H1 (cell line): ENCODE measurements at regions not wholly inside any gene's neighbourhood (a gene's known extent, or its start where the extent isn't known, plus 50 kb on each side); places are given as distances from the start of the nearest gene placed in this dataset.

Source experiments
- CTCF ChIA-PET: fragments of 300-600 bp; sonication (Branson Sonifier 250); formaldehyde crosslinking; loops from one replicate; lab custom pipeline; 2021; ENCODE audit not compliant: partially characterized antibody; lab: Charles Lee
- POLR2A ChIA-PET: fragments of 300-600 bp; sonication (Branson Sonifier 250); formaldehyde crosslinking; loops from one replicate; lab custom pipeline; 2021; ENCODE audit warnings: inconsistent platforms; ENCODE audit not compliant: partially characterized antibody; lab: Charles Lee
- DNase-seq, 2 experiments: peaks; one replicate each; pipeline versions ENCODE4 v3.0.0 to v3.0.0-alpha.2; 2010 to 2022; ENCODE audit warnings: low spot score in 2 of 2, low read depth in 1 of 2, mixed read lengths in 1 of 2
- FAIRE-seq: peaks from 2 replicates; lab custom pipeline; 2011; peaks lifted over from hg19 to GRCh38; lab: Jason Lieb, UNC
- H2AFZ ChIP-seq: 2 replicates; pipeline ENCODE4 v1.8.1; 2012; ENCODE audit warnings: low read length, inconsistent platforms
- H2AK5ac ChIP-seq: 2 replicates; pipeline ENCODE4 v1.6.1; 2013; ENCODE audit warnings: low read depth, low read length
- H2BK120ac ChIP-seq: replicated peaks from 2 replicates; pipeline ENCODE3; 2013; ENCODE audit warnings: low read depth, low read length, inconsistent platforms
- H2BK12ac ChIP-seq: 2 replicates; pipeline ENCODE4 v1.6.1; 2013; ENCODE audit warnings: low read depth, low read length
- H2BK15ac ChIP-seq: 2 replicates; pipeline ENCODE4 v1.6.1; 2013; ENCODE audit warnings: low read length
- H2BK20ac ChIP-seq: 2 replicates; pipeline ENCODE4 v1.6.1; 2013; ENCODE audit warnings: low read length
- H2BK5ac ChIP-seq: 2 replicates; pipeline ENCODE4 v1.6.1; 2013; ENCODE audit warnings: low read depth, low read length
- H3K14ac ChIP-seq: 2 replicates; pipeline ENCODE4 v1.6.1; 2013; ENCODE audit warnings: inconsistent platforms; ENCODE audit not compliant: insufficient read length
- H3K18ac ChIP-seq: 2 replicates; pipeline ENCODE4 v1.6.1; 2013; ENCODE audit warnings: low read length; ENCODE audit errors: extremely low read depth
- H3K23ac ChIP-seq: 2 replicates; pipeline ENCODE4 v1.6.1; 2013; ENCODE audit warnings: inconsistent platforms; ENCODE audit not compliant: insufficient read length
- H3K23me2 ChIP-seq: 2 replicates; pipeline ENCODE4 v1.6.1; 2013; ENCODE audit warnings: low read depth, low read length
- H3K27ac ChIP-seq: 2 replicates; pipeline ENCODE4 v1.6.1; 2011; ENCODE audit warnings: low read depth, low read length, inconsistent platforms
- H3K27me3 ChIP-seq, 4 experiments: replicated peaks in 1 of 4; 1 replicate in 1 of 4; 2 replicates in 3 of 4; pipeline versions ENCODE4 v1.6.1 to v1.8.1; 2011 to 2013; ENCODE audit warnings: low read length in 3 of 4, mild to moderate bottlenecking in 3 of 4, inconsistent platforms in 2 of 4, mixed read lengths in 2 of 4, moderate library complexity in 1 of 4; ENCODE audit not compliant: control insufficient read depth in 3 of 4, insufficient read depth in 3 of 4; ENCODE audit errors: extremely low read depth in 1 of 4
- H3K36me3 ChIP-seq, 4 experiments: 2 replicates each; pipeline versions ENCODE4 v1.6.1 to v1.8.1; 2011 to 2013; ENCODE audit warnings: mild to moderate bottlenecking in 4 of 4, low read length in 3 of 4, moderate library complexity in 2 of 4, control low read depth in 1 of 4, inconsistent platforms in 1 of 4; ENCODE audit not compliant: insufficient read depth in 4 of 4, control insufficient read depth in 2 of 4
- H3K4ac ChIP-seq: replicated peaks from 2 replicates; pipeline ENCODE3; 2013; ENCODE audit warnings: low read length, low read depth, mixed read lengths, inconsistent platforms; ENCODE audit not compliant: insufficient read length
- H3K4me1 ChIP-seq, 4 experiments: replicated peaks in 1 of 4; 1 replicate in 1 of 4; 2 replicates in 3 of 4; pipeline versions ENCODE4 v1.6.1 to v1.8.1; 2011 to 2013; ENCODE audit warnings: low read length in 3 of 4, inconsistent platforms in 2 of 4, mixed read lengths in 1 of 4; ENCODE audit not compliant: insufficient read depth in 4 of 4, control insufficient read depth in 3 of 4
- H3K4me2 ChIP-seq, 2 experiments: 2 replicates each; pipeline versions ENCODE4 v1.6.1 to v1.8.1; 2011 to 2013; ENCODE audit warnings: low read depth in 2 of 2, low read length in 2 of 2, control low read depth in 1 of 2, inconsistent platforms in 1 of 2, mild to moderate bottlenecking in 1 of 2; ENCODE audit not compliant: insufficient read depth in 1 of 2
- H3K4me3 ChIP-seq, 4 experiments: fragments of 200-600, 300-600 bp in 1 of 4; sonication (generic), shearing (Covaris generic), sonication (Bioruptor Twin) in 1 of 4; 2 replicates each; pipeline versions ENCODE4 v1.5.1 to v1.8.1; 2011 to 2016; ENCODE audit warnings: low read length in 4 of 4, low read depth in 3 of 4, control low read depth in 2 of 4, inconsistent platforms in 2 of 4, mild to moderate bottlenecking in 2 of 4, mixed read lengths in 1 of 4, moderate library complexity in 1 of 4; ENCODE audit not compliant: insufficient read depth in 2 of 4; ENCODE audit errors: extremely low read depth in 1 of 4
- H3K56ac ChIP-seq: replicated peaks from 2 replicates; pipeline ENCODE3; 2013; ENCODE audit warnings: low read depth, mild to moderate bottlenecking, mixed read lengths, low read length, inconsistent platforms; ENCODE audit not compliant: insufficient read length
- H3K79me1 ChIP-seq: 2 replicates; pipeline ENCODE4 v1.6.1; 2013; ENCODE audit warnings: low read depth, low read length, control low read depth
- H3K79me2 ChIP-seq, 2 experiments: 2 replicates each; pipeline versions ENCODE4 v1.6.1 to v1.8.1; 2012 to 2013; ENCODE audit warnings: low read length in 2 of 2, mild to moderate bottlenecking in 2 of 2, inconsistent platforms in 1 of 2; ENCODE audit not compliant: insufficient read depth in 2 of 2, control insufficient read depth in 1 of 2
- H3K9ac ChIP-seq, 4 experiments: replicated peaks in 1 of 4; 1 replicate in 1 of 4; 2 replicates in 3 of 4; pipeline versions ENCODE4 v1.6.1 to v1.8.1; 2011 to 2013; ENCODE audit warnings: low read depth in 3 of 4, low read length in 3 of 4, control low read depth in 2 of 4, mild to moderate bottlenecking in 2 of 4, moderate library complexity in 2 of 4, inconsistent platforms in 1 of 4; ENCODE audit errors: extremely low read depth in 1 of 4
- H3K9me3 ChIP-seq, 2 experiments: 2 replicates each; pipeline versions ENCODE4 v1.6.1 to v1.8.1; 2012 to 2013; ENCODE audit warnings: mild to moderate bottlenecking in 2 of 2, moderate library complexity in 2 of 2, control low read depth in 1 of 2, inconsistent platforms in 1 of 2, low read depth in 1 of 2, low read length in 1 of 2, mixed read lengths in 1 of 2; ENCODE audit not compliant: insufficient read depth in 2 of 2
- H4K20me1 ChIP-seq, 2 experiments: replicated peaks in 1 of 2; 2 replicates each; pipeline versions ENCODE3 to v1.8.1; 2011 to 2013; ENCODE audit warnings: inconsistent platforms in 2 of 2, low read length in 2 of 2, mild to moderate bottlenecking in 1 of 2; ENCODE audit not compliant: insufficient read depth in 2 of 2, control insufficient read depth in 1 of 2
- H4K5ac ChIP-seq: 2 replicates; pipeline ENCODE4 v1.6.1; 2013; ENCODE audit warnings: low read length, low read depth, mixed read lengths, inconsistent platforms; ENCODE audit not compliant: insufficient read length
- H4K8ac ChIP-seq: 2 replicates; pipeline ENCODE4 v1.8.0; 2013; ENCODE audit warnings: mild to moderate bottlenecking, moderate library complexity, low read length, inconsistent platforms; ENCODE audit not compliant: insufficient read depth; ENCODE audit errors: extremely low read depth
- H4K91ac ChIP-seq: replicated peaks from 2 replicates; pipeline ENCODE3; 2013; ENCODE audit warnings: low read length, mixed read lengths, inconsistent platforms; ENCODE audit not compliant: insufficient read length
- CBX5 ChIP-seq: fragments of 300-800, 300-1000 bp; sonication (generic); IDR thresholded peaks from 2 replicates; pipeline ENCODE4 v1.7.1; 2016; ENCODE audit warnings: antibody characterized with exemption, low read length, low read depth
- POLR2A ChIP-seq, 2 experiments: IDR thresholded peaks; 1 replicate in 1 of 2; 2 replicates in 1 of 2; pipeline ENCODE4 v1.6.1; 2011; ENCODE audit warnings: low read depth in 2 of 2, low read length in 2 of 2, mild to moderate bottlenecking in 2 of 2; ENCODE audit errors: control extremely low read depth in 1 of 2
- POLR2AphosphoS5 ChIP-seq: IDR thresholded peaks from 2 replicates; pipeline ENCODE4 v1.6.1; 2011; ENCODE audit warnings: low read depth, low read length
- SP4 ChIP-seq: IDR thresholded peaks from 2 replicates; pipeline ENCODE4 v1.6.1; 2012; ENCODE audit warnings: low read length, inconsistent platforms
- ZNF274 ChIP-seq: IDR thresholded peaks from 2 replicates; pipeline ENCODE4 v1.7.0; 2012; ENCODE audit warnings: low read length, borderline replicate concordance; ENCODE audit errors: extremely low read depth
- WGBS, 2 experiments: shearing (Covaris generic) in 1 of 2; methylation state at CpG; one replicate each; pipeline versions ENCODE4 v1.1.6 to v1.1.7; 2013 to 2015; ENCODE audit warnings: low lambda C conversion rate in 2 of 2, mixed read lengths in 2 of 2, inconsistent platforms in 1 of 2, low coverage in 1 of 2, missing lambda C conversion rate in 1 of 2; ENCODE audit not compliant: insufficient replicate concordance in 2 of 2, insufficient coverage in 1 of 2, insufficient read length in 1 of 2; ENCODE audit errors: extremely low coverage in 1 of 2, missing lambda C conversion rate in 1 of 2; 5-methylcytosine and 5-hydroxymethylcytosine counted together

- no peak for FAIRE-seq
- H3K4me2 ChIP-seq, result no peak overlapping the region
- no peak overlapping the region for H3K4me3 ChIP-seq
- no peaks in the 10 kb centered on the region for H3K27me3 ChIP-seq
- no peak overlapping the region for H3K14ac ChIP-seq
- no peak overlapping the region for H3K27ac ChIP-seq
- peak overlapping the region; percentile 45 for H4K91ac ChIP-seq
- no peaks in the 10 kb centered on the region for H3K9me3 ChIP-seq
- H2BK5ac ChIP-seq, result no peak overlapping the region
- H3K4ac ChIP-seq, result no peak overlapping the region
- ChIA-PET CTCF (interaction anchor here (0.7 to 1.0 kb wide), 2 partner anchors 11 to 220 kb away, joined by 3 read pairs; no protein-coding TSS in a partner anchor), POLR2A (no interaction called here)
- no peak overlapping the region for H4K5ac ChIP-seq
- no peak for DNase-seq
- peak overlapping the region; percentile 98 for H2AFZ ChIP-seq
- H3K4me1 ChIP-seq, result peaks cover 0 to 4% (median 0%) of the 10 kb centered on the region in 4 experiments; a peak in 2 of 7 replicates
- no peaks in the 10 kb centered on the region for H3K36me3 ChIP-seq
- H4K8ac ChIP-seq, result no peak overlapping the region
- H3K23ac ChIP-seq, result no peak overlapping the region
- H3K79me1 ChIP-seq, result no peaks in the 10 kb centered on the region
- H4K20me1 ChIP-seq, result no peaks in the 10 kb centered on the region
- no peak overlapping the region for H2BK12ac ChIP-seq
- no peak overlapping the region for H3K9ac ChIP-seq
- H3K79me2 ChIP-seq, result no peaks in the 10 kb centered on the region
- no peak overlapping the region for H2AK5ac ChIP-seq
- H3K23me2 ChIP-seq, result no peaks in the 10 kb centered on the region
- 85% methylated on average over 5 of the region's 5 CpGs; no CpG with 5 or more reads in 1 of the 2 experiments for WGBS, 2 experiments
- no peak for TF ChIP-seq SP4
- TF ChIP-seq POLR2AphosphoS5, result no peak
- TF ChIP-seq CBX5, result no peak
- no peak for TF ChIP-seq ZNF274
- no peak for TF ChIP-seq POLR2A (IDR thresholded peaks at IDR 0.05; ENCODE audit: control extremely low read depth in 1 of 2, low read depth in 2 of 2, low read length in 2 of 2)
- H3K56ac ChIP-seq, result no peak overlapping the region
- no peak overlapping the region for H2BK15ac ChIP-seq
- no peak overlapping the region for H2BK120ac ChIP-seq
- no peak overlapping the region for H2BK20ac ChIP-seq
- no peak overlapping the region for H3K18ac ChIP-seq
Observed at GRCh38 chr10:47218803-47219202, 81.2 kb upstream of the GDF10 start.
